HG03571 (cell line): ENCODE measurements at regions not wholly inside any gene's neighbourhood (a gene's known extent, or its start where the extent isn't known, plus 50 kb on each side); places are given as distances from the start of the nearest gene placed in this dataset.

Experiments
- ATAC-seq: cut with Tn5 transposase; IDR thresholded peaks from one replicate; pipeline ENCODE4 v1.9.1; 2021; ENCODE audit not compliant: unreplicated experiment

- no peak for ATAC-seq
Measured at GRCh38 chr6:98783578-98783977, 50.8 kb upstream of the POU3F2 start.
